Fibroblast of the aortic adventitia (primary cell): ENCODE measurements at regions not wholly inside any gene's neighbourhood (a gene's known extent, or its start where the extent isn't known, plus 50 kb on each side); places are given as distances from the start of the nearest gene placed in this dataset.

Experiments
- DNase-seq: peaks from one replicate; pipeline ENCODE4 v3.0.0-alpha.2; 2010; ENCODE audit warnings: low read depth
- H3K4me3 ChIP-seq: 2 replicates; pipeline ENCODE4 v1.5.1; 2011; ENCODE audit warnings: low read depth, mild to moderate bottlenecking, control low read depth, low read length, moderate library complexity
- CTCF ChIP-seq: IDR thresholded peaks from 2 replicates; pipeline ENCODE4 v1.5.1; 2011; ENCODE audit warnings: mild to moderate bottlenecking, low read length, control low read depth, inconsistent platforms; ENCODE audit not compliant: insufficient read depth

- DNase-seq: no peak
- TF ChIP-seq CTCF: no peak
- H3K4me3 ChIP-seq: no peak overlapping the region
Measured at GRCh38 chr11:81839016-81839415, 894.6 kb downstream of the FAM181B start.

GRCh38 chr11:81829976-81830375 is 903.7 kb downstream of the FAM181B start:
- DNase-seq: no peak
- TF ChIP-seq CTCF: no peak
- H3K4me3 ChIP-seq: no peak overlapping the region

- no peak overlapping the region for H3K4me3 ChIP-seq
- DNase-seq: no peak
- TF ChIP-seq CTCF: no peak
Measured at GRCh38 chr11:81825346-81825745, 908.3 kb downstream of the FAM181B start.

DNA sequence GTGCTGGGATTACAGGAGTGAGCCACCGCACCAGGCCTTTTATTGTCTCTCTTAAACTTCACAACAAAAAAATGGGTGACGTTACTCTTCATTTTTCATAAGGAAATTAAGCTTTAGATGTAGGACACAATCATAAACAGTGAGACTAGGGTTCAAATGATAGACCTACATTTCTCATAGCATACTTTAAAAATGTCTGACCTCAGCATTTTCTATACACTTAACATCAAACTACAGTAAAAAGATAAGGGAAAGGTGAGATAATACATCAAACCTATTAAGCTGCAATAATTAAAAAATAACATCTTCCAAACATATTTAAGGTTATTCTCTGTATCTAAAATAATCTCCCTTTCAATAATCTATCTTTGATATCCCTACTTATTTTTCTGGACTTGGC is 914.2 kb downstream of the FAM181B start:
- no peak for TF ChIP-seq CTCF
- DNase-seq: no peak
- H3K4me3 ChIP-seq: no peak overlapping the region

DNA sequence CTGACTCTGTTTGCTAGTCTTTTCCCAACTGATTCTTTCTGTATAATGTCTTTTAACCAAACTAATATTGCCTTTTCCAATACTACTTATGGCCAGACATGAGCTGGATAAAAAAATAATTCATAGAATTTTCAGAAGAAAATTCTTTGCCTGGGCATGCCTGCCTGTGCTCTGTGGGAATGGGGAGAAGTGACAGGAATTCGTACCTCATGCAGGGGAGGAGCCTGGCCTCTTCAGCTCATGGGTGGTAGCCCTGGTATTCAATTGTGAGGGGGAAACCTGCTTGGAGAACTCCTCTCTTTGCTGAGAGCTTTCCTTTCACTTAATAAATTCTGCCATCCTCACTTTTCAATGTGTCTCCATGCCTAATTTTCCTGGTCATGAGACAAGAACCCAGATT is 928.8 kb downstream of the FAM181B start:
- TF ChIP-seq CTCF: no peak
- no peak overlapping the region for H3K4me3 ChIP-seq
- DNase-seq: no peak

DNA sequence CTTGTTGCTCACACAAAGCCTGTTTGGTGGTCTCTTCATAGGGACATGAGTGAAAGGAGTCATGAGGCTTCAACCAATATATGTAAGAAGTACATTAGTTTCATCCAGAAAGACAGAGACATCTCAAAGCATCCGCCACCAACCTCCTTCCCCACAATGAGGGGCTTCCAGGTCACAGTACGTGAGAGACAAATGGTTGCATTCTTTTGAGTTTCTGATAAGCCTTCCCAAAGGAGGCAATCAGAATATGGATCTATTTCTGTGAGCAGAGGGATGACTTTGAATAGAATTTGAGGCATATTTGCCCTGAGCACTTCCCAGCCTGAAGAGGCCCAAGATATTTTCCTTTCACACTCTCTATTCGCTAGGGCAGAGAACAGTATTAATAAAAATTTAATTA is 931.1 kb downstream of the FAM181B start:
- H3K4me3 ChIP-seq: no peak overlapping the region
- no peak for DNase-seq
- no peak for TF ChIP-seq CTCF

GRCh38 chr11:81792416-81792815 is 941.2 kb downstream of the FAM181B start:
- TF ChIP-seq CTCF: no peak
- H3K4me3 ChIP-seq: no peak overlapping the region
- peak; percentile 34 for DNase-seq
